HG03135 (cell line): ENCODE measurements at regions not wholly inside any gene's neighbourhood (a gene's known extent, or its start where the extent isn't known, plus 50 kb on each side); places are given as distances from the start of the nearest gene placed in this dataset.
A peak's percentile ranks its signal among the peaks of the same experiment; 100 is the strongest.
"Not testable (repeated sequence)": the region's sequence is repeated elsewhere in the genome, so short reads cannot be mapped to it uniquely, and the experiment has no call there.

Source experiments
- ATAC-seq: cut with Tn5 transposase; IDR thresholded peaks from one replicate; pipeline ENCODE4 v1.9.1; 2021; ENCODE audit warnings: mild to moderate bottlenecking, moderate library complexity; ENCODE audit not compliant: unreplicated experiment

DNA sequence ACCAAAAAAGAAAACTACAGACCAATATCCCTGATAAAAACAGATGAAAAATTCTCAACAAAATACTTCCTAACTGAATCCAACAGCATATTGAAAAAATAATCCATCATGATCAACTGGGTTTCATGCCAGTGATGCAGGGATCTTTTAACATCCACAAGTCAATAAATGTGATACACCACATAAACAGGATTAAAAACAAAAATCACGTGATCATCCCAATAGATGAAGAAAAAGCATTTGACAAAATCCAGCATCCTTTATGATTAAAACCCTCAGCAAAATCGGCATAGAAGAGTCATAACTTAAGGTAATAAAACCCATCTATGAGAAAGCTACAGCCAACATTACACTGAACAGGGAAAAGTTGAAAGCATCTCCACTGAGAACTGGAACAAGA, 107.5 kb downstream of the DCLK3 start:
- ATAC-seq = no peak

DNA sequence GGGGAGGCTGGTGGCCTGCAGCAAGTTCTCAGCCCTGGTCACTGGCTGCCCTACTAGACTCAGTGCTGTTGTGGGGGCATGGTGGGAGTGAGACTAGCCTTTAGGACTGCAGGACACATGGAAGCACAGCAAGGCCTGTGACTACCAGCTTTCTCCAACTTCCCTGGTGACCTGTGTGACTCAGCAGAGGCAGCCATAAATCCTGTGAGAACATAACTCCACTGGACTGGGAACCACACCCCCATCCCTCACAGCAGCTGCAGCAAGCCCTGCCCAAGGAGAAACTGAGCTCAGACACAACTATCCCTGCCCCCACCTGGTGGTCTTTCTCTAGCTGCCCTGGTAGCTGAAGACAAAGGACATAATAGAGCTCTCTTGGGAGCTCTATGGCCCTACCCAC, 111.3 kb downstream of the DCLK3 start:
- ATAC-seq = no peak

GRCh38 chr3:36652104-36652503, 112.2 kb downstream of the DCLK3 start:
- ATAC-seq = no peak

- ATAC-seq = no peak
These were observed 114.1 kb downstream of the DCLK3 start for GRCh38 chr3:36650271-36650671.

DNA sequence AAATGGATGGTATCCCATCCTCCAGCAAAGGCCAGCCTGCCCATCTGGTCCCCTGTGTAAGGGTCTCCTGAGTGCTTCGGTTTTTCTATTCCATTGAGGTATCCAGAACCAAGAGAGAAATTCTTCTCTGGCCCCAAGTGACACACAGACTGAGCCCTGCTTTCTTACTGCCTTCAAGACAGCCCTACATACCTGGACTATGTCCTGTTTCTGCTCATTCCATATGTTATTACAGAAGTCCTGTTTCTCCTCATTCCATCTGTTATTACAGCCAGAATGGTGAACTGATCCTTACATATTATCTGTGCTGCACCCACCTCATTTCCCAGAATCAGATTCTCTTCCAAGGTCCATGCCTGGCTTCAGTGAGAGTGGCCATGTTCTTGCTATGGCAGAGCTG, 115.2 kb downstream of the DCLK3 start:
- ATAC-seq = no peak

GRCh38 chr3:36648241-36649034, 115.9 kb downstream of the DCLK3 start:
- ATAC-seq = peak; percentile 80

GRCh38 chr3:36647423-36647853, 116.9 kb downstream of the DCLK3 start:
- ATAC-seq = no peak

- no peak for ATAC-seq
These were observed 121.2 kb downstream of the DCLK3 start for GRCh38 chr3:36643192-36643591.

GRCh38 chr3:36635731-36636130, 128.6 kb downstream of the DCLK3 start:
- ATAC-seq = no peak

DNA sequence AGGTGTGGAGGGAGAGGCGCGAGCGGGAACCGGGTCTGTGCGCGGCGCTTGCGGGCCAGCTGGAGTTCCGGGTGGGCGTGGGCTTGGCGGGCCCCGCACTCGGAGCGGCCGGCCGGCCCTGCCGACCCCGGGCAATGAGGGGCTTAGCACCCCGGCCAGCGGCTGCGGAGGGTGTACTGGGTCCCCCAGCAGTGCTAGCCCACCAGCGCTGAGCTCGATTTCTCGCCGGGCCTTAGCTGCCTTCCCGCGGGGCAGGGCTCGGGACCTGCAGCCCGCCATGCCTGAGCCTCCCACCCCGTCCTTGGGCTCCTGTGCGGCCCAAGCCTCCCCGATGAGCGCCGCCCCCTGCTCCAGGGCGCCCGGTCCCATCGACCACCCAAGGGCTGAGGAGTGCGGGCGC, 130.5 kb downstream of the DCLK3 start:
- ATAC-seq = not testable (repeated sequence)

DNA sequence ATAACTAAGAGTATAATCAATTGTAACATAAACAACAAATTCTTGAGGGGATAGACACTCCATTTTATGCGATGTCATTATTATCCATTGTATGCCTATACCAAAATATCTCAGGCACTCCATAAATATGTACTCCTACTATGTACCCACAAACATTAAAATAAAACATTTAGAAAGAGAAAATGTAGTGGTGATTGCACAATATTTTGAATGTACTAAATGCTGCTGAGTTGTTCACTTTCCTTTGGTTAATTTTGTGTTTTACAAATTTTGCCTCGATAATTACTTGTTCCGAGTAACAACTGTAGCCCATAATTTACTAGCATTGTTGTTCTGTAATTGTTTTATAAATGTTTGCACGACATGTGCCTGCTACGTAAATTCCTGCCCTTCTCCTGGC, 131.3 kb downstream of the DCLK3 start:
- ATAC-seq = no peak

DNA sequence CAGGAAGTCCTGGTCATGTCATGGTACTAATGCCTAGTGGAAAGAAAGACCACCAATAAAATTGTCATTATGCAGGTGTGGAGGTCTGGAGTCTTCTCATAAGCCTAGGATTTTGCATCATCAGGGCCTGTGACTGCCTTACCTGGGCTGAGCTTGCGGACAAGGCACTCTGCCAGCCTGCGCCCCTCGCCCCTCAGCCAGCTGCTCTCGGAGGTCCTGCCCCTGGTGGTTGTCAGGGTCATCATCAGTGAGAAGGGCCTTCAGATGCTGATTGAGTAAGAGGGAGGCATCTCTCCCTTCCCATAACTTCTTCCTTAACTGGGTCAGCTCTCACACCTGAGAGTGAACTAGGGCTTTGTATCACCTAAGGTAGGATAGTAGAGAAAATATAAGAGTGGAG, 132.8 kb downstream of the DCLK3 start:
- ATAC-seq = no peak

GRCh38 chr3:36615861-36616260, 148.5 kb downstream of the DCLK3 start:
- ATAC-seq = no peak

DNA sequence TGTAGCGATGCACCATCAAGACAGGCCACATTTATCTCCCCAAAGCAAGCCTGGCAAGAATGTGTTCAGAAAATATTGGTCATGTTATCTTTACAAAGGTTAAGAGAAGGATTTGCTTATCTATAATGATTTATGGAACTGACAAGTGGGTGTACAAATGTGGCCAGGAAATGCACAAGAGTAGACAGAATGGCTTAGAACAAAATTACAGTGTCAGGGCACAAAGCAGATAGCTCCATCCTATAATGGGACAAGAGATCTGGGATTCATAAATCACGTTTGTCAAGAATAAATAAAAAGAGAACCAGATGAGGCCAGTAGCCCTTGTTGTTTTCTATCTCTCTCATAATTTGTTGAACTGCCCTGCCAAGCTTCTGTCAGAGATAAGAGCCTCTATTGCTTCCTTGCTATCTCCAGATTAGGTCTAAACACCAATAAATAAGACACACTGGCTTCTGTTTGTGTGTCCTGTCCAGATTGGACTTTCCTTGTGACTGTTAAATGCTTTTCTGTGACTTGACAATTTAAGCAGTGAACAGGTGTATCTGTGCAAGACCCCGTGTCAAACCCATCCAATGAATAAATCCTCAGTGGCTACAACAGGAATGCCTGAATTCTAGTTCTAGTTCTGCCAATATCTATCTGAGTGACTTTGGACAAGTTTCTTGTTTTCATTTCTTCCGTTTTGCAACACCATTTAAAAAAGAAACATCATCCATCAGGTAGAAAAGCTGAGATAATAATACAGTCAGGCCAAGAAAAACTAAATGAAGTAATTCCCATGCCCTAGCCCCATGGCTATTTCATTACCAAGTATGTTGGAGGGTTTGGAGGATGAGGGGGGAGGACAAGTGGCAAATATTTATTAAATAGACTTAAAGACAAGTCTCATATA, 157.2 kb downstream of the DCLK3 start:
- no peak for ATAC-seq

DNA sequence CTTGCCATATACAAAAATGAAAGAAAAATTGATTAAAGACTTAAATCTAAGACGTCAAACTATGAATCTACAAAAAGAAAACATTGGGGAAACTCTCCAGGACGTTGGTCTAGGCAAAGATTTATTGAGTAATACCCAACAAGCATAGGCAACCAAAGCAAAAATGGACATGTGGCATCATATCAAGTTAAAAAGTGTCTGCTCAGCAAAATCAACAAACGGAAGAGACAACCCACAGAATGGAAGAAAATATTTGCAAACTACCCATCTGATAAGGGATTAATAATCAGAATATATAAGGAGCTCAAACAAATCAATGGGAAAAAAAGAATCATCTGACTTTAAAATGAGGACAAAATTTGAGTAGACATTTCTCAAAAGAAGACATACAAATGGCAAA, 160.9 kb downstream of the DCLK3 start:
- no peak for ATAC-seq

DNA sequence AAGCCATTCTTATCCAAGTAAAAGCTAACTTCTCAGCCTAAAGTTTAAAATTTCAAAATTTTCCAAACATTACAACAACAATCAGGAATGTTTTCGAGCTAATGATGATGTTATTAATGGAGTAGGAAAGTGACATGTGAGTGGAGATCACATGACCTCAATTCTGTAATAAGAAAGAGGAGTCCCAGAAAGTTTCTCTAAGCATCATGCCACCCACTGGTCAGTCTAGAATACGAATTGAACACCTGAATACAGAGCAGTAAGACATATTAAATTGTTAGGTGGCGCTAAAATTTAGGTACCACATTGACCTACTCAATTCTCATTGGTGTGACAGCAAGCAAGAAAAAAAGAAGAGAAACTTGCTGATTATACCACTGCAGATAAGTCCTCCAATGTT, 163.9 kb downstream of the DCLK3 start:
- no peak for ATAC-seq
